HG02884 (cell line): ENCODE measurements at regions not wholly inside any gene's neighbourhood (a gene's known extent, or its start where the extent isn't known, plus 50 kb on each side); places are given as distances from the start of the nearest gene placed in this dataset.

Experiments used
- ATAC-seq: cut with Tn5 transposase; IDR thresholded peaks from one replicate; pipeline ENCODE4 v1.9.1; 2021; ENCODE audit warnings: mild to moderate bottlenecking, moderate library complexity; ENCODE audit not compliant: unreplicated experiment

- no peak for ATAC-seq
These were observed 159.0 kb upstream of the IL12A start for GRCh38 chr3:159829539-159830227.

- no peak for ATAC-seq
These were observed 158.0 kb upstream of the IL12A start for GRCh38 chr3:159830523-159831154.

- ATAC-seq: peak; percentile 64
These were observed 157.2 kb upstream of the IL12A start for GRCh38 chr3:159831466-159831865.

- peak; percentile 86 for ATAC-seq
These were observed 156.6 kb upstream of the IL12A start for GRCh38 chr3:159832024-159832423.

GRCh38 chr3:159835126-159835525 lies 153.5 kb upstream of the IL12A start:
- ATAC-seq: no peak

- ATAC-seq: no peak
These were observed 150.9 kb upstream of the IL12A start for GRCh38 chr3:159837725-159838124.

GRCh38 chr3:159838938-159839337 lies 149.7 kb upstream of the IL12A start:
- ATAC-seq: no peak

GRCh38 chr3:159839561-159840379 lies 148.9 kb upstream of the IL12A start, which contains the start of gene SCHIP1:
SCHIP1 (plus strand) TSS chr3:159839861.
- no peak for ATAC-seq

GRCh38 chr3:159840703-159841299 lies 147.8 kb upstream of the IL12A start:
- no peak for ATAC-seq

GRCh38 chr3:159841766-159842165 lies 146.9 kb upstream of the IL12A start:
- ATAC-seq: no peak

- no peak for ATAC-seq
These were observed 144.6 kb upstream of the IL12A start for GRCh38 chr3:159843840-159844730.

- ATAC-seq: no peak
These were observed 143.8 kb upstream of the IL12A start for GRCh38 chr3:159844801-159845261.

GRCh38 chr3:159845737-159846136 lies 142.9 kb upstream of the IL12A start:
- ATAC-seq: no peak

GRCh38 chr3:159846255-159846654 lies 142.4 kb upstream of the IL12A start:
- ATAC-seq: no peak

- no peak for ATAC-seq
These were observed 140.1 kb upstream of the IL12A start for GRCh38 chr3:159848348-159849118.

- no peak for ATAC-seq
These were observed 138.2 kb upstream of the IL12A start for GRCh38 chr3:159850481-159850880.

- ATAC-seq: no peak
These were observed 136.4 kb upstream of the IL12A start for GRCh38 chr3:159852266-159852665.

- no peak for ATAC-seq
These were observed 135.7 kb upstream of the IL12A start for GRCh38 chr3:159852821-159853505.

GRCh38 chr3:159853506-159853864 lies 135.2 kb upstream of the IL12A start:
- no peak for ATAC-seq
